Gastrocnemius medialis (tissue), 4 donors: ENCODE measurements at regions not wholly inside any gene's neighbourhood (a gene's known extent, or its start where the extent isn't known, plus 50 kb on each side); places are given as distances from the start of the nearest gene placed in this dataset.

ENCODE experiments used
- ATAC-seq, 2 donors: fragments of 150-250 bp; one replicate each; pipeline ENCODE4 v1.9.1; 2016
- DNase-seq, 2 donors: peaks; one replicate each; pipeline ENCODE4 v3.0.0-alpha.2; 2019
- H3K27ac ChIP-seq, 4 donors: fragments of 200-600 bp; sonication (generic); 1 replicate in 1 of 4; 2 replicates in 3 of 4; pipeline ENCODE4 v1.5.1; 2016 to 2018; ENCODE audit warnings: mild to moderate bottlenecking in 2 of 4, moderate library complexity in 1 of 4
- H3K27me3 ChIP-seq, 3 donors: fragments of 200-600 bp; sonication (generic) in 2 of 3; 1 replicate in 1 of 3; 2 replicates in 2 of 3; pipeline versions ENCODE4 v1.5.1 to v1.6.0; 2016 to 2019; ENCODE audit warnings: mild to moderate bottlenecking in 1 of 3, moderate library complexity in 1 of 3
- H3K36me3 ChIP-seq, 2 donors: fragments of 200-600 bp; sonication (generic) in 1 of 2; one replicate each; pipeline ENCODE4 v1.5.1; 2017 to 2018
- H3K4me1 ChIP-seq, 2 donors: fragments of 200-600 bp; sonication (generic) in 1 of 2; one replicate each; pipeline ENCODE4 v1.5.1; 2016 to 2017; ENCODE audit warnings: mild to moderate bottlenecking in 2 of 2
- H3K4me3 ChIP-seq, 4 donors: fragments of 200-600 bp; sonication (generic) in 3 of 4; 1 replicate in 1 of 4; 2 replicates in 3 of 4; pipeline ENCODE4 v1.5.1; 2016 to 2019; ENCODE audit warnings: mild to moderate bottlenecking in 2 of 4
- H3K9me3 ChIP-seq, 3 donors: fragments of 200-600 bp; sonication (generic) in 2 of 3; 1 replicate in 1 of 3; 2 replicates in 2 of 3; pipeline ENCODE4 v1.5.1; 2016 to 2019
- POLR2A ChIP-seq, 2 donors: fragments of 450-650 bp; IDR thresholded peaks; one replicate each; pipeline ENCODE4 v1.6.1; 2017; ENCODE audit warnings: antibody characterized with exemption in 2 of 2, mild to moderate bottlenecking in 2 of 2, moderate library complexity in 2 of 2
- in situ Hi-C, 4 donors: fragments of 200-750 bp; cut with MboI; loops; one replicate each; pipeline versions ENCODE4 v1.15.0 to v1.8.0; 2017; ENCODE audit warnings: low sequenced_read_pairs in 4 of 4
- intact Hi-C: fragments of 100-400 bp; cut with DNase I; formaldehyde crosslinking; loops from one replicate; pipeline ENCODE4 v1.15.1; 2023; ENCODE audit warnings: low total_unique reads
- TF ChIP-seq, protein P1 (sequence below), 5 experiments: fragments of 450-650 bp in 3 of 5; fragments of 200-600 bp in 2 of 5; sonication (generic) in 2 of 5; IDR thresholded peaks in 4 of 5; conservative IDR thresholded peaks in 1 of 5; 1 replicate in 4 of 5; 2 replicates in 1 of 5; pipeline ENCODE4 v1.5.1; 2016 to 2019; ENCODE audit warnings: antibody characterized with exemption in 5 of 5, mild to moderate bottlenecking in 3 of 5, moderate library complexity in 3 of 5

DNA sequence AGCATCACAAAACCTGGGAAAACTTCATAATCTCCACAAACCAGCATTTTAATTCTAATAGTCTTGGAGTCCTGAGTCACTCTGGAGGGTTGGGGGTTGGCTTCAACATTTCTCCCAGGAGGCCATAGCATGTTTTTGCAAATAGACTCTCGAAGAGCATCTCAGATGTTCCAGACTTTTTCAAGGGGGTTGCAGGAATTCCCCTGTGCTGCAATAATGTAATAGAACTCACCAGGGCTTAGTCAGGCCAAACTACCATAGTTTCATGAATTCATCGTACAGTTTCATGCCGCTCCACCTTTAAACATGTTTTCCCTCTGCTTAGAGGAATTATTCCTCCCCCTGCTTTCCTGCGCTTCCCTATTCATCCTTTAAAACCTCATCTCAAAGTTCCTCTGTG, 499.5 kb upstream of the KLF4 start:
- no peak overlapping the region for H3K4me3 ChIP-seq
- ATAC-seq (no peak), DNase-seq (no peak)
- H3K4me1 ChIP-seq: no peaks in the 10 kb centered on the region
- no peaks in the 10 kb centered on the region for H3K9me3 ChIP-seq
- H3K36me3 ChIP-seq: no peaks in the 10 kb centered on the region
- H3K27me3 ChIP-seq: no peaks in the 10 kb centered on the region
- in situ Hi-C loops: no loop called here
- intact Hi-C loops: no loop called here
- H3K27ac ChIP-seq: peak overlapping the region in 2 of 4 donors; percentile 26 to 47
- no peak for TF ChIP-seq POLR2A (IDR thresholded peaks at IDR 0.05)
- TF ChIP-seq, protein P1, sequence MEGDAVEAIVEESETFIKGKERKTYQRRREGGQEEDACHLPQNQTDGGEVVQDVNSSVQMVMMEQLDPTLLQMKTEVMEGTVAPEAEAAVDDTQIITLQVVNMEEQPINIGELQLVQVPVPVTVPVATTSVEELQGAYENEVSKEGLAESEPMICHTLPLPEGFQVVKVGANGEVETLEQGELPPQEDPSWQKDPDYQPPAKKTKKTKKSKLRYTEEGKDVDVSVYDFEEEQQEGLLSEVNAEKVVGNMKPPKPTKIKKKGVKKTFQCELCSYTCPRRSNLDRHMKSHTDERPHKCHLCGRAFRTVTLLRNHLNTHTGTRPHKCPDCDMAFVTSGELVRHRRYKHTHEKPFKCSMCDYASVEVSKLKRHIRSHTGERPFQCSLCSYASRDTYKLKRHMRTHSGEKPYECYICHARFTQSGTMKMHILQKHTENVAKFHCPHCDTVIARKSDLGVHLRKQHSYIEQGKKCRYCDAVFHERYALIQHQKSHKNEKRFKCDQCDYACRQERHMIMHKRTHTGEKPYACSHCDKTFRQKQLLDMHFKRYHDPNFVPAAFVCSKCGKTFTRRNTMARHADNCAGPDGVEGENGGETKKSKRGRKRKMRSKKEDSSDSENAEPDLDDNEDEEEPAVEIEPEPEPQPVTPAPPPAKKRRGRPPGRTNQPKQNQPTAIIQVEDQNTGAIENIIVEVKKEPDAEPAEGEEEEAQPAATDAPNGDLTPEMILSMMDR (IDR thresholded peaks at IDR 0.05 in 4 of 5, conservative IDR thresholded peaks at IDR 0.05 in 1 of 5): no peak

DNA sequence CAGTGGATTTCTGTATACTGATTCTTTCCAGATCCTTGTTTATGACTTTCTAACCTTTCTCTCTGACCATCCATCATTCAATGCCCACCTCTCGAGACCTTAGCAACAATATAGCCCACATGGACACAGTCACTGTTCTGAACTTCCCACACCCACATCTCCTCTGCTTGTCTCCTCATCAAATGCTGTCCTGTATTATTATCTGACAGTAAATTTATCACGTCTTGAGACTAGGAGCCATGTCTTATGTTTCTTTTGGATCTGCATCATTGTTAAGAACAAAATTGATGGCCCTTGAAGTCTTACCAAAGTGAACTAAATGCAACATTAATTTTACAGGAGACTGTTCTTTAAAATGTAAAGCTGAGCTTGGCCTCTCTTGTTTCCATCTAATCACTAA, 495.4 kb upstream of the KLF4 start:
- ATAC-seq (no peak), DNase-seq (no peak)
- Histone ChIP-seq H3K27me3 (no peaks in the 10 kb centered on the region), H3K4me1 (no peaks in the 10 kb centered on the region), H3K4me3 (no peak overlapping the region), H3K27ac (no peak overlapping the region), H3K36me3 (no peaks in the 10 kb centered on the region), H3K9me3 (no peaks in the 10 kb centered on the region)
- intact Hi-C loops (no loop called here), in situ Hi-C loops (no loop called here)
- TF ChIP-seq POLR2A (IDR thresholded peaks at IDR 0.05): no peak
- TF ChIP-seq, protein P1 (IDR thresholded peaks at IDR 0.05 in 4 of 5, conservative IDR thresholded peaks at IDR 0.05 in 1 of 5): no peak

DNA sequence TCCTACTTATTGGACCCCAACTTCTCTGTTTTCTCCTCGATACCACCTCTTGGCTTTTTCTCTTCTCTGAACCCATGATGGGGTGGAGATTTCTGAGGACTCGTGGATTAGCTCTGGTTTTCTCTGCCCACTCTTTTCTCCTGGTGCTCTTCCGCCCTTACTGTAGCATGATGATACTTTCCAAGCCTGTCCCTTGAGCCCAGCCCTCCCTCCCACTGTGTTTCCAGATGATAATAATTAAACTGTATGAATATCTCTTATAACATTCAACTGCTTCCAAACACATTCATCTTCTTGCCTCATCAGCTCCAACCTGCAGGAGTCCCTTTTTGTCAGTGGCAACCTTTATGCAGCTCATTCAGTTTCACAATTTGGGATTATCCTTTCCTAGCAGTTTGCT, 494.2 kb upstream of the KLF4 start:
- no peaks in the 10 kb centered on the region for H3K4me1 ChIP-seq
- in situ Hi-C loops: no loop called here
- no peaks in the 10 kb centered on the region for H3K36me3 ChIP-seq
- H3K4me3 ChIP-seq: no peak overlapping the region
- H3K27ac ChIP-seq: no peak overlapping the region
- H3K27me3 ChIP-seq: no peaks in the 10 kb centered on the region
- no peaks in the 10 kb centered on the region for H3K9me3 ChIP-seq
- intact Hi-C loops: no loop called here
- ATAC-seq (no peak), DNase-seq (no peak)
- TF ChIP-seq POLR2A (IDR thresholded peaks at IDR 0.05): no peak
- TF ChIP-seq, protein P1 (IDR thresholded peaks at IDR 0.05 in 4 of 5, conservative IDR thresholded peaks at IDR 0.05 in 1 of 5): no peak

DNA sequence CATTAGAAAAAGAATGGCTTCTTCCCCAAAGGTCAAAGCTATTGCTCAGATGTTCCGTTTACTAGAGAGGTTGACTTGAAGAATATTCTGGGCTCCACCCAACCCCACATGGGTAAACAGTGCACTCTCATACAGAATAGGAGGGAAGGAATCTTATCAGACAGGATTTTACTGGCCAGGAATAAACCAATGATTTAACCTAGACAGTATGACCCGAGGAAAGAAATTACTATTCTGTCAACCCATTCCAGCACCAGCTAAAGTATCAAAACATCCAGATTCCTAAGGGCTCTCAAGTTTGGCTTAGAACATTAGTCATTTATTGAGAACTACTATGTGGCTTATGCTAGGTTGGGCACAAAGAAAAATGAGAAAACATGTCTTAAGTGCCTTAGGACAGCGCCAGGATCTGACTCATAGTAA, 493.6 kb upstream of the KLF4 start:
- intact Hi-C loops: no loop called here
- Histone ChIP-seq H3K36me3 (no peaks in the 10 kb centered on the region), H3K27ac (no peak overlapping the region), H3K4me1 (no peaks in the 10 kb centered on the region), H3K9me3 (no peaks in the 10 kb centered on the region), H3K4me3 (no peak overlapping the region), H3K27me3 (no peaks in the 10 kb centered on the region)
- in situ Hi-C loops: no loop called here
- ATAC-seq (peak in 1 of 2 donors; percentile 18), DNase-seq (no peak)
- TF ChIP-seq POLR2A (IDR thresholded peaks at IDR 0.05): no peak
- TF ChIP-seq, protein P1 (IDR thresholded peaks at IDR 0.05 in 4 of 5, conservative IDR thresholded peaks at IDR 0.05 in 1 of 5): no peak

DNA sequence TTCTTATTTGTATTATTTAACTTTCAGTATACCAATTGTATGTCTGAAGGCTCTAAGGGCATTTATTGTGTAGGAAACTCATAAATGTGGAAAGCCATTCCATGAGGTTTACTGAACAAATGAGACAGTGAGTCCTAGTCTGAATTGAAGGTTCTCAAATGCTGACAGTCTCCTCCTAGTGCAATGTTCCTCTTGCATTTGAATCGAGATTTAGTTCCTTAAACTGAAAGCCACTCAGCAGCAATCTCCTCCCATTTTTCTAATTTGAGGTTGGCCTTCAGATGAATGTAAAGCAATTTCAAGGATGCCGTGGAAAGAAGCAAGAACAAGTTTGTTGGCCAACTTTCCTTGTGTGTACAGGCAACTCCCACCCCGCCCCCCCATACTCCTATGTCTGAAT, 493.2 kb upstream of the KLF4 start:
- H3K27ac ChIP-seq: no peak overlapping the region

More for the DNA sequence above, 493.2 kb upstream of the KLF4 start:
- no peak for TF ChIP-seq POLR2A (IDR thresholded peaks at IDR 0.05)
- TF ChIP-seq, protein P1 (IDR thresholded peaks at IDR 0.05 in 4 of 5, conservative IDR thresholded peaks at IDR 0.05 in 1 of 5): no peak
- H3K4me3 ChIP-seq: no peak overlapping the region
- no peaks in the 10 kb centered on the region for H3K9me3 ChIP-seq
- H3K4me1 ChIP-seq: no peaks in the 10 kb centered on the region
- intact Hi-C loops (no loop called here), in situ Hi-C loops (no loop called here)
- H3K27me3 ChIP-seq: no peaks in the 10 kb centered on the region
- ATAC-seq: no peak
- H3K36me3 ChIP-seq: no peaks in the 10 kb centered on the region
- no peak for DNase-seq
